Hippocampal formation (tissue), 2 donors: ENCODE measurements at regions not wholly inside any gene's neighbourhood (a gene's known extent, or its start where the extent isn't known, plus 50 kb on each side); places are given as distances from the start of the nearest gene placed in this dataset.

ENCODE experiments used
- DNase-seq, 2 donors: peaks; one replicate each; lab custom pipeline; 2025; lab: John Stamatoyannopoulos, UW

DNA sequence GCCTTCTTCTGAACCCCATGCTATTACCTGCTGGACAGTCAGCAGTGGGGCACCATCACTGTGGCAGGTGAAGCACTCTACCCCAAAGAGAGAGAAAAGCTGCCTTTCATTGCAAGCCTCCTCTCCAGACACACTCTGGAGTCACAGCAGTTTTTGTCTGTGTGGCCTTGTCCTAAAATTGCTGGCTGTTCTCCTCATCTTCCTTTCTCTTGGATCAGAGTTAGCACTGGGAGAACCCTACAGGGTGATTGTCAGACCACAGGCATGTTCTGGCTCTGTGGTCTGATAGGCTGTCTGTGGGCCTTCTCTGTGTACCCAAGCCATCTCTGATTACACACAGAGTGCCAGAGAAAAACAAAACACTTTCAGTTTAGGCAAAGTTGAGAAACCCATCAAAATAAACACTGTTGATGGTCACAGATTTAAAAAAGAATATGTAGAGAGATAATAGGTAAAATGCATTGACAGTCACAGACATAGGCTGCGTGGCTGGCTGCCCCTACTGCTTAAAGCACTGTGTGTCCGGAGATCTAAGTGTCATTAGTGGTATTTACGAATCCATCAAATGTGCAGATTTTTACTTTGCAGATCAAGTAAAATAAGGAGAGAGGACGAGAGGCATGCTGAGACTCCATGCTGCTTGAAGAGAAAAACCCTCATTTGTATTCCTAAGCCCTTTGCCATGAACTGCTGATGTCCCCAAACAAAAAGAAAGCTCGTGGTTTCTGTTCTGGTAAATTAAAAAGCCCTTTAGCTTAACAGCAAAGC lies 689.9 kb downstream of the TUSC7 start:
- DNase-seq: peak; percentile 36 to 67

DNA sequence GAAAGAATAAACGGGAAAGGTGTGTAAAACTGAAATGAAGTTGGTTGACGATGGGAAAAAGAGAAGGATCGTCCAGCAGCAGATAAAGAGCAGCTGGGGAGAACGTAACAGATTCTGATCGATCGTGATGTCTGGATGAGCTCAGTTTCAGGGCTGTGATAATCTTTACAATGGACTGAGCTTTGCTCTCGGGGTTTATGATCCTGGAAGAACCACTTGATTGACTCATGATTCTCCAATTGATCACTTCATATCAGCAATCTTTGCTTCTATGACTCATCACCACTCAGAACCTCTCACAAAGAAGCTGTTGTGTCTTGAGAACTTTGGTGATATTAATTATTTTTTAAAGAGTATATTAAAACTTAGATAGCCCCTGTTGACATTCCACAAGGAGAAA lies 690.7 kb downstream of the TUSC7 start:
- no peak for DNase-seq

DNA sequence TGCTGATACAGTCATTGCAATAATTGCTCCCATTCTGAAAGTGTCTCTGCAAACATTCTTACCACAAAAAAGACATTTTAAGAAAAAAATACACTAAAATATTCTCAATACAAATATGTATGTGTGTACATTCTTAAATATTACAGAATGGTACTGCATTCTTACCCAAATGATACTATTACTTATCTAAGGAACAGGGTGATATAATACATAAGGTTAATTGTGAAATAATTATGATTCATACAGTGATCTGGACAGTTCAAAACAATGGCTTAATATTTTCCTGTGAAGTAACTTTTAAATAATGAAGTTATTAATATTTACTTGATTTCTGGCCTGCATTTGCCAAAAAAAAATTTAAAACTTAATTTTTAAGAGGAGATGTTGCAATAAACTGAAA lies 694.6 kb downstream of the TUSC7 start:
- DNase-seq: no peak

DNA sequence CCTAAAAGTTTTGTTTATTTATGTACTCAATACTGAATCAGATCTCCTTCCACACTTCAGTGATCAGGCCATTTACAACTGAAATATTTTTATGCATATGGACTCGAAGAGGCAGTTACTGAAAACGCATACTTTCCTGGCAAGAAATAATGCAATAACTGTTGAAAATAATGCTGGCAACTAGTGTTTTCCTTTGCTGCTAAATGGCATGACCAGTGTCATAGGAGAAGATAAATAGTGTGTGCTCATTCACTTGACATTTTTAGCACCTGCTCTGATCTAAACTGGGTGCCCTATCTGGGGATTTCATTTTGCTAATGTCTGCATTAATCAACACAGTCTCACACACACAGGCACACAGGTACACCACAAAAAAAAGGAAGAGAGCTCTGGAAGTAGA lies 695.2 kb downstream of the TUSC7 start:
- no peak for DNase-seq

DNA sequence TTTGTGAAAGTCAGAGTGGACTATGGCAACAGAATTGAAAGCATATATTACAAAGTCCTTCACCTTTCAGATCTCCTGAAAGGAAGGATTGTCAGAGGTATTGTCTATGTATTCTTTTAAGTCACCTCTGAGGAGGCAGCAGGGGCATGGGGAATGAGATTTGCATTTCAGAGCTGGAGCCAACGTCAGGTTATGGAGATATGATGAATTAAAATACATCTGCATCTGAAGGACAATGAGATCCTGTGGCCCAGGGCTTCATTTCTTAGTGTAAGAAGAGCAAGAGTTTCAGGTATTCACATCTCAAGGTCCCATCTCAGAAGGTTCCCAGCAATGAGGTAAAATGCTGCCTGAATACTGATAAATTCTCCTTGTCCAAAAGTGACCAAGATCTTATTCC lies 695.8 kb downstream of the TUSC7 start:
- no peak for DNase-seq

DNA sequence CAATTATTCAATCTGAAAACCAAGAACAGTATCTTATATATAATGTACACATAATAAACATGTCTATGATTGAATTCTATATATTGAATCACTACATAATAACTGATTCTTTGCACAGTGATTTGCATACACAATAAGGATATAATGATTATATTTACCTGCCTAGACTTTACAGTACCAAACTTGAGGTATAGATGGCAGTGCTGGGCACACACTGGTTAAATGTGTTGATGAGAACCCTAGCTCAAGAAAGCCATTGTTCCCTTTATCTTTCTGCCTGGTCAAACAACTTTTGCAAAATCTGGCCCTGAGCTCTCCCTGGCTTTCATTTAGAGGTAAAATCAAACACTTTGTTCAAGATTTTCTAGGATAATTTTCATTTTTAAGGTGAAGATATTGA lies 697.7 kb downstream of the TUSC7 start:
- DNase-seq: no peak

DNA sequence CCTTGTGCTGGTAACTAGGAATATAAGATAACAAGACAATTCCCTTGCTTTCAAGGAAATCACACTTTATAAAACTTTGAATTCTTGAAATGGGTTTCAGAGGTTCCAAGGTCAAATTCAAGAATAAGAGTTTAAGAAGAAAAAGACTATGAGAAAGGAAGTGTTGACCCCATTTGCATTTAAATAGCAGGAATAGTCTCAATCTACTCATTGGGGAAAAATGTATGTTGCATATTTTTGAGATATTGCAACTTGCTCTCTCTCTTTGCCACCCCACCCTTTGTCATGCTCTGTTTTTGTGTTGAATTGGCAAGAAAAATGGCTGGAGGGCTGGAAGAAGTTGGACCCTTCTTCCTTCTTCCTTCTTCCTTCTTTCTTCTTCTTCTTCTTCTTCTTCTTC lies 699.2 kb downstream of the TUSC7 start:
- no peak for DNase-seq

DNA sequence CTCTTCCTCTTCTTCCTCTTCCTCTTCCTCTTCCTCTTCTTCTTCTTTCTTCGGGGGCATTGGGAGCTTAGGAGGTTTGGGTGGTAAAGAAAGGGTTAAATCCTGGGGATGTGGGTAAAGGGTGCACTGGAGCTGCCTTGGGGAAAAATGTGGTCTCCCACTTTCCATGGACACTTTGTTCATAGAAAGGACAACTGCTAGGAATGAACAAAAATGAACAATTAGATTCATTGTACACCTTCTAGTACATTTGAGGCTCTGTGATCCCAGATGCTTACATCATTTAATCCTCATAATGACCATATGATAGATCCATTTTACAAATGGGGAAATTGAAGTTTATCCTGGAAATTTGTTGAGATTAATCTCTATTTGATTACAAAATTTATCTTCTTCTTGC lies 699.7 kb downstream of the TUSC7 start:
- no peak for DNase-seq

DNA sequence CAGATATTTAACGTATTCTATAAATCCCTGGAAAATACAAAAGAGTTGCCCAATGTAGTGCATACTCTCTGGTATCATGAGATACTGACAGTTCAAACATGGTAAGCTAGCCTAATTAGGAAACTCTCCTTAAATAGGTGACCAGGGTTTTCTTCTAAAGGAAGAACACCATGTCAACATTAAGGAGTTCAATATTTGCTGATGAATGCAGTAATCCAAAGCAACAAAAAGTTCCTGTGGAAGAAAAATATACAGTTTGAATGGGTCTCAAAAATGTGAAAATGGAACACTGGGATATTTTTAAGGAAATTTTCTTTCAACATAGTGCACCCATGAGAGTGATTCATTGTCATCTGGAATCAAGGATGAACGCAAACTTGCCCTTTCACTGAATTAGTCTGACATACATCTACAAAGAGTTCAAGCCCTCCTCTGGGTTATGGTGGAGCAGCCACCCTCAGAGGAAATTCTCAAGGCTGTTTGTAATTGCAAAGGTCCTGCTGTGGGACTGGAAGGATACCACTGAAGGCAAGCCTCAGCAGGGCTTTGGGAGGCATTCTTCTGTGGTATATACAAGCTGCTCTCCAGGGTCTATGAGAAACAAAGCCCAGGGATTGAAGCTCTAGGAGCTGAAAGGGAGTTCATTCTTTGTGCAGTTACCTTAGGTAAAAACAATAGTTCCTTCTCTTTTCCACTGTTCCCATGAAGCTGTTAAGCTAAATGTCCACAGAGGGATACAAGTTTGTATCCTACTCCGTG lies 700.3 kb downstream of the TUSC7 start:
- no peak for DNase-seq

DNA sequence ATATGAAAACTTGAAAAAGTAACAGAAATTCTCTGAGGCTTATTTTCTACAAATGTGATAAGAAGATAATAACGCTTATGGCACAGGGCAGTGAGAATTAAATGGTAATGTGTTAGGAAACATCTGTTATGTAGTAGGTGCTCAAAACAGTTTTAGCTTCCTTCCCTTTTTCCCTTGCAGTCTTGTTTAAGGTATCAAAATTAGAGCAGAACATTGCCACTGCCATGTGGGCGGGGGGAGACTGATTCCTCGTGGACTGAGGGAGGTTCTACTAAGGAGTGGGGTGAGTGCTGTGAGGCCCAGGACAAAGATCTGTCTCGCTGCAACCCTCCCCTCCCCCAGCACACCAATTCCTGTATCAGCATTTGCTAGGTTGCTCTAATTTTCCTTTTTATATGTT lies 702.4 kb downstream of the TUSC7 start:
- no peak for DNase-seq

DNA sequence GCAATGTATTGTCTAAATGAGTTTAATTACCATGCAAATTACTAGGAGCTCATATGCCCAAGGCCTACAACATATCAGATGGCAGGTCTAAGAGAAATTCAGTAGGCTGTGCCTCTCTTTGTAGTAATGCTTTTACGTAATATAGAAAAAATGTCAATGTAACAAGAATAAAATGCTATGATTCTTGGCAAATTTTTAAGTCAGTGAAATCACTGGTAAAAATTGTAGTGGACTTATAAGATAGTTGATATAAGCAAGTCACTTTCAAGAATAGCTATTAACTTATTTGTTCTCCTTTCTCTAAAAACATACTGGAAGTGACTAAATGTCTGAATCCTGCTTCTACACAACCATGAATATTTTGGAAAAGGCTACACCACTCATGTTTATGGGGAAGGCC lies 707.8 kb downstream of the TUSC7 start:
- no peak for DNase-seq

DNA sequence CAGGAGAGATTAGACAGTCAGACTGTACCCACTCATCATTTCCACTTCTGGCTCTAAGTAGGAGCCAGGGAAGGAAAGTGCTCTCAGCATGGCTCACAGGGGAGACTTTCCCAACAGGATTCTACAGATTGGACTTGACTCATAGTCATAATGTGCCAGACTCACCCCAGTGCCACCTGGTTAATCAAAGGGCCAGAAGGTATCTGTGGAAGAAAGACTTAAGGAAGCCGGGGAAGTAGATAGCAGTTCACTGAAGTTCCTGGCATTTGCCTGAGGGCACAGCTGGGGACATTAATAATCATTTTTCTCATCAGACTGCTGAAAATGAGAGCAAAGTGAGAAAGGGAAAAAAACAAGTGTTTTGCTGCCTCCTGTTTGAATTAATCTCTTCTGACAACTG lies 717.5 kb downstream of the TUSC7 start:
- no peak for DNase-seq

DNA sequence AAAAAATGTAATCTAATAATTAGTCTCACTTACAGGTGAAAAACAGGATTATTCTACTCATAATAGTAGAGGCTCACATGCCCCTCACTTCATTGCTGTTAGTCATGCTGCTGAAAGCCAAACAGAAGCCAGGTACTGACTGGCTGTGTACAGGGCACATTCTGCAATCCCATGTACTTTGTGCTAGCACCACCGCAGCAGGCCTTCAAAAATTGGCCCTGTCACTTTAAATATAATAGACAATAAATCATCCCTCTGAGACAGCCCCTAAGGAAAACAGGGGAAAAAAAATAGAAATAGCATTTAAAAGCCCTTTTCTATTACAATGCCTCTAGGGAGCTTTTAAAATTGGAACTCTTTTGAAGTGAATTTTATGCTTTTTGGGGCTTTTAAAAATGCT lies 723.8 kb downstream of the TUSC7 start:
- DNase-seq: no peak

DNA sequence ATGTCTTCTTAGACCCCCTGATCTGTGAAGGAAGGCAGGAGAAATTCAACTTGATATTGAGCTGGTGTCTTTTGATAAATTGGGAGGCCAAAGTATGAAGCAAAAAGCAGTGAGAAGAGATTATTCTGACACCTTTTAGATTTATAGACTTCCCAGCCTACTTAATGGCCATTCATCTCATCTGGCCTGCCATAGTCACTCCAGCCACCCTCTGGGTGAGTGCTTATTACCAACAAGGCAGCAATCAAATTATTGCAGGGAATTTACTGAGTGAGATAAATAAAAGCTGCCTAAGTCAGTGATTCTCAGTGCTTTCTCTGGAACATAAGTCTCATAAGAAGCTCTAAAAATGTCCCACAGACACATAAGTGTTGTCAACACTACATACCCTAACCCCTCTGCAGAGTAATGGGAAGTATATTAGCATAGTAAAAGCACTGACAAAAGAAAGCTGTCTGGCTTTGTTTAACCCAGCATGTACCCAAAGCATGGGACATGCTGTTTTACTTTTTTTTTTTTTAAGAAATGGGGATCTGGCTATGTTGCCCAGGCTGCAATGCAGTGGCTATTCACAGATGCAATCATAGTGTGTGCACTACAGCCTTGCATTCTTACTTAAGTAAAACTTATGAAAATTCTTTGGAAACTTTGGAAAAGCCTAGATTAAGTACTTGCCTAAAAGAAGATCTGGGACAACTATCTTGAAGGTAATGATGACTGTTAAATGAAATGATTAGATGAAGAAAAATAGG lies 725.3 kb downstream of the TUSC7 start:
- DNase-seq: no peak

DNA sequence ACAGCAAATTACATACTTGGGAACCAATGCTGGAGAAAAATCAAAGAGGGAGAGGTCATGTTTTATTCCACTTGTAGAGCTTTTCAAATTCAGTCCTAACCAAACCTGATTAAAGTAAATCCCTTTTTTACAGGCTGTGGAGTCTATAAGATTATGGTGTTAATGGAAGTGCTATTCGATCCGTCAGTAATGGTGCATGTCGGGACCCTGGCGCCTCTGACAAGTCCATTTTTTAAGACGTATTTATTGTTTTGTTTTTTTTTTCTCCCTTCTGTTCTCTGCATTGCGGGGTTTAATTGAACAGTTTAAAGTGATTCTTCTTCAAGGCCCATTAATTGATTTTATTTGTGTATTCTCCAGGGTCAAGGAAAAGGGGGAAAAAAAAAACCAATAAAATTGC lies 725.9 kb downstream of the TUSC7 start:
- DNase-seq: no peak

DNA sequence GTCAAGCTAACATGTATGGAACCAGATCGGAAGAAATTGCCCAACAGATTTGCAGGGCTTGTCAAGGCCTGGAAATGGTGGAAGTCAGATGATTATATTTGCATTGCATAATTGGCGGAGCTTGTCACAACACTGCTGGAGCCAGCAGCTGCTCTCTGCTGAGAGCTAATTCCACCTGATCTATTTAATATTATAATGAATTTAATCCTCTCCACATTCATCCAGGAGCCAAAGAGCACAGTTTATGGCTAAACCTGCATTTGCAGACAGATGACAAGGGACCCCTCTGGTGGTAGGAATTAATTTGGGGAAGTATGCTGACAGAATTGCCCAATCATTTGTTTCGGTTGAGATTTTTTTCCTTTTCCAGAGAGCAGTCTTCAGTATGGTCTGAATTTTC lies 730.2 kb downstream of the TUSC7 start:
- peak; percentile 15 to 37 for DNase-seq

DNA sequence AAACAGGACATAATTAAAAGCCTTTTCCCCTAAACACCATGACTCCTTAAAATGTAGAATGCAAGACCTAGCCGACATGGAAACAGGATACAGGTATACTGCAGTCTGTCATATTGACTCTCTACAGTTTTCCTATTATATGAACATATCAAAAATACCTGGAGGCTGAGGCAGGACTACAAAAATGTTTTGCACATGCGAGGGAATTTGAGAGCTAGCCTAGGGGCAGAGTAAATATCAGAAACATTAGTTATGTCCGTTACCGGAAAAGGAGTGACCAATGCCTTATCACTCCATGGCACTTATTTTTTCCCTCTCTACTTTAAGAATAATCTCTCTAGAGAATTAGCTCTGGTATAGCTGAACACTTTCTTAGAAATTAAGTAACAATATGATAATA lies 732.3 kb downstream of the TUSC7 start:
- no peak for DNase-seq

DNA sequence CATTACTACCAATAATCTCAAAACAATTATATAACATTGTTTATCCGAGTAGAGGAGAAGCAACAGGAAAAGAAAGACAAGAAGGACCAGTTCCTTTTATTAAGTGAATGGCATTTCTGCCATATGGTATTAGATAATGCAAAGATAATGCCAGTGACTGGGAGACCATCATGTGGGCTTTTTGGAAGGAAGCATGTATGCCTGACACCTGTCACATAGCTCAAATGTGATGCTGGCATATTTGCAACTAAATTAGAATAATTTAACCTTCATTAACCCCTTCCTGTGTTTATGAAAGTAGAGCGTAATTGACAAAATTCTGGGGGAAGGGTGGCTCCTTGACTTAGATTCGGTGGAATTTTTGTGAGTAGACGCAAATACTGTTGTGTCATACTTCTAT lies 733.0 kb downstream of the TUSC7 start:
- DNase-seq: no peak

DNA sequence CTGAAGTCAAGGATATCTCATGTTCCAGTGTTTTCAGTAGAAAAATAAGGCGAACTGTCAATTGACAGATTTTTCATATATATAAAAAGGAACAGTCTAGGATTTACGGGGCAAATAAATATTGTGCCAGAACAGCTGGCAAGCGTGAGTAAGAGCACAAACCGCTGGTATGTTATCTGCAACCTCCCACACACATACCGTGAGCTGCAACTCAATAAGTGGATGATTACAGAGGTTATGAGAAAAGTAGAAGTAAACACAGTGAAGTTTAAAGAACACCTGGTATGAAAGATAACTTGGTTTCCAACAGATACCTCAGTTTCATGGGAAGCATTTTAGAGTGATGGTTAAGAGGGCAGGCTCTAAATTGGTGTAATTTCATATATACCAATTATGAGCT lies 733.4 kb downstream of the TUSC7 start:
- no peak for DNase-seq

DNA sequence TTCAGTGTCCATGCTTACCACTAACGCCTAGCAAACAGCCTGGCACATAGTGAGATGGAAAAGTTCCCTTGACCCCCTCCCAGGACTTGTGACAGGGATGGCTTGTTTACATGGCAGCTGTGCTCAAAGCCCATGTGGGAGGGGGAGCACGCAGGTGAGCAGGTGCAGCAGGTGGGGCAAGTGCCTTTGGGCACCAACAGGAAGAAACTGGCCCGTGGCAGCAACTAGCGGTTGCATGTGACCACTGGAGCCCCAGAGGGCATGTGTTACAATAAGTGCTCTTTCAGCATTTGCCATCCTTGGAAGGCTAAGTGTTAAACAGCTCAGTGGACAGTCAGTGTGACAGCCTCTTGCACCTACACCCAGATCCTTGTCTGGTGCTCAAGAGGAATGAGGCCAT lies 734.6 kb downstream of the TUSC7 start:
- DNase-seq: no peak

DNA sequence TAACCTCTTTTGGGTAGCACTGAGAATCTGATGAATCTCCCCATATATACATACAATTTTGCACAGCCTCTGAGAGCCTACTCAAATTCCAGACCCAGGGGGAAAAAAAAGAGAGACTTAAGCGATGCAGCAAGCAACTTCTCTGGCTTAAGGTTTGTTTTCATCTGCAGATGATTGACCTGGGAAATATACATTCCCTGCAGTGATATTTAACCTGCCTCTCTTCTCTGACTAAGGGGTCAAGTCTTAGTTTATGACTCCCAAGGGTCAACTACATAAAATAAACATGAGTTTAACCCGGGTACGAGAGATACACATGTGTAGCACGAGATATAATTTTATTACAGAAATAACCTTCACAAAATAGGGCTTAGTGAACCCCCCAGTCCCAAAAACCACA lies 737.8 kb downstream of the TUSC7 start:
- no peak for DNase-seq

DNA sequence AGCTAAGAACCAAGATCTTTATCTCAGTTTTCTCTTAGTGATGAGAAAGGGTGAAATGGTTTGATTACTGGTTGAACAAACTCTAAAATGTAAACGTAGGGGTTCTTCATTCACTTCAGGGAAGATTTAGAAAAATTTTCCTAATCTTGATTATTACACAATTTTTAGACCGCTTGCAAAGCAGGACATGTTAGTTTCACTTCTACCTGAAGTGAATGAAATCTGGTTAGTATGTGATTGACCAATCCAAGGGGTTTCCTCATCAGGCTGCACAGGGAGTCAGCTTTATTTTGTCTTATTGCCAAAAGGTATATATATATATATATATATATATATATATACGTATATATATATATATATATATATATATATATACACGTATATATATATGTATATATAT lies 740.4 kb downstream of the TUSC7 start:
- DNase-seq: no peak

DNA sequence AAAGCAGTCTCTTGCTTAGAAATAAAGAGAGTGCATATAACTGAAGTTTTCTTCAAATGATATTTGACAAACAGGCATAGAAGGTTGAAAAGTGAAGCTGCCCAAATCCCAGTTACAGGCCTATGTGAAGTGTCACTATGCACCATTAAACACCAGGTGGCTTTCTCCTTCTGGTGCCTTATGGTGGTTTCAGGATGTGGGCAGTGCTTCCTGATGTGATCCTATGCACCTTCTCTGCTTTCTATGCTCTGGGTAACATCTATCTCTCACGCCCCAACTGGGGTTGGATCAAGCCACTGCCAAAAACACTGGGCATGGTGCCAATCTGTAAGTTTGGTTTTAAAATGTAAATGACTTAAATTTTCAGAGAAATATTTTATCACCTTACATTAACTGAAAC lies 744.7 kb downstream of the TUSC7 start:
- DNase-seq: no peak
